Astrocyte (in vitro differentiated cells and primary cell): ENCODE measurements at regions not wholly inside any gene's neighbourhood (a gene's known extent, or its start where the extent isn't known, plus 50 kb on each side); places are given as distances from the start of the nearest gene placed in this dataset.

Source experiments
- DNase-seq: peaks from one replicate; pipeline ENCODE4 v3.0.0-alpha.2; 2010; ENCODE audit warnings: low read depth
- FAIRE-seq: peaks from 2 replicates; lab custom pipeline; 2011; peaks lifted over from hg19 to GRCh38; lab: Jason Lieb, UNC
- H2AFZ ChIP-seq: 2 replicates; pipeline ENCODE4 v1.6.0; 2012; ENCODE audit warnings: low read depth, low read length, inconsistent platforms
- H3K27ac ChIP-seq: 2 replicates; pipeline ENCODE4 v1.5.1; 2011; ENCODE audit warnings: low read depth, low read length, inconsistent platforms
- H3K27me3 ChIP-seq: 2 replicates; pipeline ENCODE4 v1.6.0; 2011; ENCODE audit warnings: low read length, inconsistent platforms; ENCODE audit not compliant: insufficient read depth
- H3K36me3 ChIP-seq: 2 replicates; pipeline ENCODE4 v1.5.1; 2011; ENCODE audit warnings: low read length, inconsistent platforms; ENCODE audit not compliant: insufficient read depth
- H3K4me1 ChIP-seq: 2 replicates; pipeline ENCODE4 v1.5.1; 2011; ENCODE audit warnings: low read length, inconsistent platforms; ENCODE audit not compliant: insufficient read depth
- H3K4me2 ChIP-seq: 2 replicates; pipeline ENCODE4 v1.6.0; 2012; ENCODE audit warnings: low read length, inconsistent platforms
- H3K4me3 ChIP-seq: 2 replicates; pipeline ENCODE4 v1.5.1; 2011; ENCODE audit warnings: low read depth, mild to moderate bottlenecking, low read length, inconsistent platforms; ENCODE audit not compliant: insufficient read depth
- H3K79me2 ChIP-seq: 2 replicates; pipeline ENCODE4 v1.6.0; 2012; ENCODE audit warnings: mild to moderate bottlenecking, low read length, inconsistent platforms; ENCODE audit not compliant: insufficient read depth
- H3K9ac ChIP-seq: 2 replicates; pipeline ENCODE4 v1.6.0; 2012; ENCODE audit warnings: mild to moderate bottlenecking, low read length, inconsistent platforms
- H3K9me3 ChIP-seq: 2 replicates; pipeline ENCODE4 v1.5.1; 2012; ENCODE audit warnings: low read depth, mild to moderate bottlenecking, low read length, inconsistent platforms; ENCODE audit not compliant: insufficient read depth
- H4K20me1 ChIP-seq: 2 replicates; pipeline ENCODE4 v1.6.0; 2012; ENCODE audit warnings: low read length, inconsistent platforms; ENCODE audit not compliant: insufficient read depth
- H3K27ac Mint-ChIP-seq: one replicate; pipeline ENCODE4 v1.8.0; 2021; ENCODE audit warnings: mild to moderate bottlenecking, mixed read lengths; ENCODE audit not compliant: unreplicated experiment
- H3K27me3 Mint-ChIP-seq: one replicate; pipeline ENCODE4 v1.8.0; 2021; ENCODE audit warnings: low read depth, mixed read lengths; ENCODE audit not compliant: unreplicated experiment
- H3K36me3 Mint-ChIP-seq: one replicate; pipeline ENCODE4 v1.8.0; 2021; ENCODE audit warnings: low read depth, mixed read lengths; ENCODE audit not compliant: unreplicated experiment
- H3K4me1 Mint-ChIP-seq: one replicate; pipeline ENCODE4 v1.8.0; 2021; ENCODE audit warnings: low read depth, mixed read lengths; ENCODE audit not compliant: unreplicated experiment
- H3K4me3 Mint-ChIP-seq: one replicate; pipeline ENCODE4 v1.8.0; 2021; ENCODE audit warnings: mild to moderate bottlenecking, moderate library complexity, mixed read lengths; ENCODE audit not compliant: unreplicated experiment
- H3K9me3 Mint-ChIP-seq: one replicate; pipeline ENCODE4 v1.8.0; 2021; ENCODE audit warnings: mild to moderate bottlenecking, mixed read lengths; ENCODE audit not compliant: unreplicated experiment
- EZH2 ChIP-seq: IDR thresholded peaks from 2 replicates; pipeline ENCODE4 v1.6.1; 2012; ENCODE audit warnings: mild to moderate bottlenecking, low read length, inconsistent platforms; ENCODE audit not compliant: insufficient read depth
- TF ChIP-seq, protein P1 (sequence below): IDR thresholded peaks from 2 replicates; pipeline ENCODE4 v1.5.1; 2011; ENCODE audit warnings: low read depth, mild to moderate bottlenecking, inconsistent platforms, low read length, moderate library complexity; ENCODE audit not compliant: insufficient read depth

DNA sequence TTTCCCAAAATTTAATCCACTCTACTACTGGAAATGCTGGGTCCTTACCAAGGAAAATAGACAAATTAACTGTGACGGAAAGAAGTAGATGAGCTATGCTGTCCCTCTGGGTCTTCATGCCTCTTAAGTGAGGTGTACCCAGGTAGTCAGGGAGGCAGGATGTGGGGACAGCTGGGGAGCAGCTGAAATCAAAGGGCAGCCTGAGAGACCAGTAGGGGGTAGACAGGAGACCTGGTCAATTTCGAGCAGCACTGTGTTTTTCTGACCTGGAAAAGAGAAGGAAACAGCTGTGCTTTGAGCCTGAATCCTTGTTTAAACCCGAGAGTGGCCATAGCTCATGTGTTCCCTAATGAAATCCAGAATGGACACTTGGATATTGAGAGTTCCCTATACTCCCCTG is 587.3 kb downstream of the EFNB2 start:
- no peaks in the 10 kb centered on the region for H3K36me3 Mint-ChIP-seq
- peak overlapping the region; percentile 39 for H2AFZ ChIP-seq
- H3K27me3 ChIP-seq, result no peaks in the 10 kb centered on the region
- H3K9ac ChIP-seq, result no peak overlapping the region
- H3K27ac Mint-ChIP-seq, result no peak overlapping the region
- no peaks in the 10 kb centered on the region for H3K9me3 Mint-ChIP-seq
- H3K4me3 ChIP-seq, result no peak overlapping the region
- FAIRE-seq (no peak), DNase-seq (no peak)
- no peaks in the 10 kb centered on the region for H4K20me1 ChIP-seq
- H3K27me3 Mint-ChIP-seq, result no peaks in the 10 kb centered on the region
- H3K4me3 Mint-ChIP-seq, result no peak overlapping the region
- H3K4me1 ChIP-seq, result no peaks in the 10 kb centered on the region
- H3K27ac ChIP-seq, result no peak overlapping the region
- H3K4me1 Mint-ChIP-seq, result peaks cover 8% of the 10 kb centered on the region
- no peak overlapping the region for H3K4me2 ChIP-seq
- TF ChIP-seq, protein P1, sequence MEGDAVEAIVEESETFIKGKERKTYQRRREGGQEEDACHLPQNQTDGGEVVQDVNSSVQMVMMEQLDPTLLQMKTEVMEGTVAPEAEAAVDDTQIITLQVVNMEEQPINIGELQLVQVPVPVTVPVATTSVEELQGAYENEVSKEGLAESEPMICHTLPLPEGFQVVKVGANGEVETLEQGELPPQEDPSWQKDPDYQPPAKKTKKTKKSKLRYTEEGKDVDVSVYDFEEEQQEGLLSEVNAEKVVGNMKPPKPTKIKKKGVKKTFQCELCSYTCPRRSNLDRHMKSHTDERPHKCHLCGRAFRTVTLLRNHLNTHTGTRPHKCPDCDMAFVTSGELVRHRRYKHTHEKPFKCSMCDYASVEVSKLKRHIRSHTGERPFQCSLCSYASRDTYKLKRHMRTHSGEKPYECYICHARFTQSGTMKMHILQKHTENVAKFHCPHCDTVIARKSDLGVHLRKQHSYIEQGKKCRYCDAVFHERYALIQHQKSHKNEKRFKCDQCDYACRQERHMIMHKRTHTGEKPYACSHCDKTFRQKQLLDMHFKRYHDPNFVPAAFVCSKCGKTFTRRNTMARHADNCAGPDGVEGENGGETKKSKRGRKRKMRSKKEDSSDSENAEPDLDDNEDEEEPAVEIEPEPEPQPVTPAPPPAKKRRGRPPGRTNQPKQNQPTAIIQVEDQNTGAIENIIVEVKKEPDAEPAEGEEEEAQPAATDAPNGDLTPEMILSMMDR, result no peak
- TF ChIP-seq EZH2, result no peak
- H3K79me2 ChIP-seq, result no peaks in the 10 kb centered on the region
- H3K9me3 ChIP-seq, result no peaks in the 10 kb centered on the region
- H3K36me3 ChIP-seq, result no peaks in the 10 kb centered on the region

DNA sequence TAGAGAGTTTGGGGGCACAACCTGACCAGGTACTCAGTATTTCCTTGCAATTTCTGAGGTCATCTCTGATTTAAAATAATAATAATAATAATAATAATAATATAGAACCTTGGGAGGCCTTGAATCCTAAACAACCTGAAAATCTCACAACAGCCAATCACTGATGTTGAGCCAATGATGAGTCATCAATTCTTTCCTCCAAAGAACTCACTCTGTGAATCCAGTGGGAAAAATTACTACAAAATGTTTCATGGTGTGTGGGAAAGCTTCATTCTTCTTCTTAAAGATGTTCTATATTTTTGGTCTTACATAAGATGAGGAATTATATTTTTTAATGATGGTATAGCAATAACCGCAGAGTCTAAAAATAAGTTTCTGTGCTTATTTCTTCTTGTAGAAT is 594.6 kb downstream of the EFNB2 start:
- Histone ChIP-seq H3K27me3 (no peaks in the 10 kb centered on the region), H3K36me3 (no peaks in the 10 kb centered on the region), H2AFZ (no peak overlapping the region), H3K79me2 (no peaks in the 10 kb centered on the region), H3K4me2 (no peak overlapping the region), H3K9me3 (no peaks in the 10 kb centered on the region), H3K4me1 (no peaks in the 10 kb centered on the region), H3K4me3 (no peak overlapping the region), H3K27ac (no peak overlapping the region), H4K20me1 (no peaks in the 10 kb centered on the region), H3K9ac (no peak overlapping the region)
- Mint-ChIP-seq H3K4me3 (no peak overlapping the region), H3K9me3 (peaks cover 2% of the 10 kb centered on the region), H3K4me1 (peaks cover 11% of the 10 kb centered on the region), H3K27ac (no peak overlapping the region), H3K27me3 (no peaks in the 10 kb centered on the region), H3K36me3 (no peaks in the 10 kb centered on the region)
- TF ChIP-seq EZH2, result no peak
- TF ChIP-seq, protein P1, result no peak
- DNase-seq (no peak), FAIRE-seq (no peak)

DNA sequence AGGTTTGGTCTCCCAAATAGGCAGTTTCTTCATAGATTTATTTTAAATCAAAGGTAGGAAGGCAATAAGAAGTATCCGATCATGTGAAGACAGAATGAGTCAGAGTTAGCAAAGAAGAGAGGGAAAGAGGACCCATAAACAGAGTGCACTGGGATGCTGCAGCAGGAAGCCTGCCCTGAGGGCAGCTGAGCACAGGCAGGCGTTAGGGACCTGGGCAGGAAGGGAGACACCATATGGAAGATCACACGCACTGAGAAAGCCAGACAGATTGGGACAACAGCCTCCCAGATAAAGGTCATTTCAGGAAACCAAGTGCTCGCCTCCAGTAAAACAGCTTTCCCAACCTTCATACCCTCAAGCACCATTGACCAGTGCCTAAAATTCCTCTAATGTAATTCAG is 598.0 kb downstream of the EFNB2 start:
- no peak overlapping the region for H2AFZ ChIP-seq
- TF ChIP-seq, protein P1, result no peak
- no peak for TF ChIP-seq EZH2
- H3K36me3 ChIP-seq, result no peaks in the 10 kb centered on the region
- no peaks in the 10 kb centered on the region for H3K36me3 Mint-ChIP-seq
- H3K9ac ChIP-seq, result no peak overlapping the region
- peak overlapping the region; percentile 81 for H3K27ac Mint-ChIP-seq
- H3K27me3 Mint-ChIP-seq, result no peaks in the 10 kb centered on the region
- H4K20me1 ChIP-seq, result no peaks in the 10 kb centered on the region
- peaks cover 11% of the 10 kb centered on the region for H3K4me1 Mint-ChIP-seq
- FAIRE-seq (no peak), DNase-seq (no peak)
- H3K9me3 Mint-ChIP-seq, result no peaks in the 10 kb centered on the region
- no peak overlapping the region for H3K4me3 ChIP-seq
- H3K27me3 ChIP-seq, result no peaks in the 10 kb centered on the region
- H3K4me1 ChIP-seq, result no peaks in the 10 kb centered on the region
- H3K79me2 ChIP-seq, result no peaks in the 10 kb centered on the region
- no peak overlapping the region for H3K4me2 ChIP-seq
- no peak overlapping the region for H3K4me3 Mint-ChIP-seq
- no peaks in the 10 kb centered on the region for H3K9me3 ChIP-seq
- no peak overlapping the region for H3K27ac ChIP-seq
